ENCODE measurements at regions not wholly inside any gene's neighbourhood (a gene's known extent, or its start where the extent isn't known, plus 50 kb on each side); places are given as distances from the start of the nearest gene placed in this dataset.
A peak's percentile ranks its signal among the peaks of the same experiment; 100 is the strongest.

DNA sequence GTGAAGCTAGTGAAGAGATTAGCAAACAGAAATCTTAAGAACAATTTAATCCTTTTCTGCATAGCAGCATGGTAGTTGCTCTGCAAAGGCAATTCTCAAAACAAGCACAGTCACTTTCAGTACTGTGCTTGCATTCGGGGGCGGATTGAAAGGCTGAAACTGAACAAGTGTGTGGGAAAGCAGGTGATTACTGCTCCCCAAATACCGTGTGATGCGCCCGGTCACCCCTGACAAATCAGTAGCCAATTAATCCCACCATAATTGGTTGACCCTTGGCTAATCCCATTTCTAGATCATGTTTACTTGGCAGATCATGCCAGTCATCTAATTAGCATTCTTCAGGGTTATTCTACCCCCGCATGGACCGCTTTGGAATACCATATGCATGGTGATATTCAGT lies 76.5 kb upstream of the ADRB1 start:
- peaks cover 0 to 35% (median 13%) of the 10 kb centered on the region in 10 experiments; a peak in 16 of 20 replicates for H3K4me1 ChIP-seq
- no peaks in the 10 kb centered on the region for H4K20me1 ChIP-seq
- no peak overlapping the region for H3K4me3 ChIP-seq
- peaks cover 0 to 9% (median 0%) of the 10 kb centered on the region in 11 experiments; a peak in 2 of 22 replicates for H3K36me3 ChIP-seq
- peaks cover 26 to 67% (median 62%) of the 10 kb centered on the region in 11 experiments for H3K9me3 ChIP-seq (replicated peaks in 1 of 11)
- H3K27me3 ChIP-seq: no peaks in the 10 kb centered on the region
- no peak for TF ChIP-seq Cebpa-rat (IDR thresholded peaks at IDR 0.05)
- peak overlapping the region in 2 of 11 experiments; percentile 6 to 50; a peak in 1 of 22 replicates for H3K27ac ChIP-seq
- H3K9ac ChIP-seq: no peak overlapping the region
- H3K4me2 ChIP-seq: peak overlapping the region in 1 of 11 experiments; percentile 59; a peak in 1 of 22 replicates

DNA sequence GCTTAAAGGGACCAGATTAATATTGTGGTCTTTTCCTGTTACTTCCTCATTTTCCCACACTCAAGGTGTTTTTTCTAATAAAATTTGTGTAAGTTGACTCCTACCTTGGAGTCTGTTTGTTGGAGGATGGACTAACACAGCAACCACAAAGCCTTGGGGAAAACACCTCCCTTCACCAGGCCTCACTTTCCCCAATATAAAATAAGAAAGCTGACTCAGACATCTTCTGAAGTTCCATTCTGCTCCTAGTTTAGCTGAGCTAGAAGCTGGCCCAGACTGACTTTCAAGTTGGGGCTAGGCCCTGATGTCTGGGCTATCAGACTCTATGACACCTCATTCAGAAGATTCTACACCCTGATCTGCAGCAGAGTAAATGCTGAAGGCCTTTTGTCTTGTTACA lies 73.0 kb upstream of the ADRB1 start:
- Histone ChIP-seq H4K20me1 (no peaks in the 10 kb centered on the region), H3K4me3 (no peak overlapping the region), H3K9me3 (replicated peaks in 1 of 11) (peaks cover 37 to 58% (median 47%) of the 10 kb centered on the region in 11 experiments), H3K9ac (no peak overlapping the region), H3K27ac (no peak overlapping the region), H3K4me1 (peaks cover 0 to 32% (median 11%) of the 10 kb centered on the region in 10 experiments; a peak in 15 of 20 replicates), H3K27me3 (no peaks in the 10 kb centered on the region), H3K4me2 (peak overlapping the region in 2 of 11 experiments; percentile 14 to 31; a peak in 1 of 22 replicates), H3K36me3 (peaks cover 0 to 9% (median 0%) of the 10 kb centered on the region in 11 experiments; a peak in 1 of 22 replicates)
- TF ChIP-seq Cebpa-rat (IDR thresholded peaks at IDR 0.05): no peak

DNA sequence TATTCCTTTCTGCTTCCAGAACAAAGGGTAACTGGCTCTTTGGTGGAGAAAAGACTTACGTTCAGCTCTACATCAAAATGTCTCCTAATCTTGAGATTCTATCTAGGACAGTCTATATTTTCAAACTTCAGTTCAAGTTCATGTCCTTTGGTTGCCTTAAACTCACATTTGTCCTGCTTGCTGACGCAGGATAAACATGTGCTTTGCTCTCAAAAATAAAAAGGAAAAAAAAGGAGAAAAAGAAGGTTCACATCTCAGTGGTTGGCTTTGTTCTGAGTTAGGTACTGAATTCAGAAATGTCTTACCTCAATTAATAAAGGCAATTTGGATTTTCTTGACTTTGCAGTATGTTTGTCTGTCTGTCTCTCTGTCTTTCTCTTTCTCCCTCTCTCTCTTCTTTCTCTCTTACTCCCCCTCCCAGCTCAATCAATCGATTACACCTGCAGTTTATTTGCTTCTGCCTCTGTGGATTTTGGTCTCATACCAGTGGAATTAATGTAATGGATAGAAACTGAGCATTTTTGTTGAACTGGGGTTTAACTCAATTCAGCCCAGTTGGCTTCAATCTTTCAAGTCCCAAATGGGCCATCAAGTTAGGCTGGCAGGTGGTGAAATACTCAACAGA lies 72.2 kb upstream of the ADRB1 start:
- Histone ChIP-seq H3K9ac (no peak overlapping the region), H4K20me1 (no peaks in the 10 kb centered on the region), H3K27me3 (no peaks in the 10 kb centered on the region), H3K9me3 (replicated peaks in 1 of 11) (peaks cover 37 to 58% (median 47%) of the 10 kb centered on the region in 11 experiments), H3K4me2 (no peak overlapping the region), H3K27ac (no peak overlapping the region), H3K4me3 (no peak overlapping the region), H3K36me3 (peaks cover 0 to 9% (median 0%) of the 10 kb centered on the region in 11 experiments; a peak in 1 of 22 replicates), H3K4me1 (peaks cover 0 to 30% (median 6%) of the 10 kb centered on the region in 10 experiments; a peak in 11 of 20 replicates)
- no peak for TF ChIP-seq Cebpa-rat (IDR thresholded peaks at IDR 0.05)

DNA sequence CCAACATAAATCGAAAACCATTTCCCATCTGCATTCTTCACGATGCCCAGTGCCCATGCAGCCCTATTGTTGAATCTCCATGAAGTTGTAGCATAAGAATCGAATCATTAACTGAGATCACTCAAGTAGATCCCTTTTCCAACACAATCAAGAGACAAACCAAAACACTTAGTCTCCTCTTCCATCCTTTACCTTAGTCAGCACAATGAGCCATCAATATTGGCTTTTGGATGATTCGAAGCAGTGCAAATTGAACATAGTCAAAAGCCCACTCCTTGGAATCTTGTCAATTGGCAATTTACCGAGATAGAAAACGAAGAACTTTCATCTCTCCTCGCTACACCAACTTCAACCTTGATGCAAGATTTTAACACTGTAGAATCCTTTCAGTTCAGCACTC lies 66.5 kb upstream of the ADRB1 start:
- Histone ChIP-seq H3K27me3 (no peaks in the 10 kb centered on the region), H3K9ac (no peak overlapping the region), H3K27ac (no peak overlapping the region), H3K9me3 (replicated peaks in 1 of 11) (peaks cover 6 to 23% (median 15%) of the 10 kb centered on the region in 11 experiments; a peak in 19 of 22 replicates), H3K36me3 (no peaks in the 10 kb centered on the region), H4K20me1 (no peaks in the 10 kb centered on the region), H3K4me3 (no peak overlapping the region), H3K4me2 (no peak overlapping the region), H3K4me1 (peaks cover 2 to 21% (median 7%) of the 10 kb centered on the region in 10 experiments)
- no peak for TF ChIP-seq Cebpa-rat (IDR thresholded peaks at IDR 0.05)

DNA sequence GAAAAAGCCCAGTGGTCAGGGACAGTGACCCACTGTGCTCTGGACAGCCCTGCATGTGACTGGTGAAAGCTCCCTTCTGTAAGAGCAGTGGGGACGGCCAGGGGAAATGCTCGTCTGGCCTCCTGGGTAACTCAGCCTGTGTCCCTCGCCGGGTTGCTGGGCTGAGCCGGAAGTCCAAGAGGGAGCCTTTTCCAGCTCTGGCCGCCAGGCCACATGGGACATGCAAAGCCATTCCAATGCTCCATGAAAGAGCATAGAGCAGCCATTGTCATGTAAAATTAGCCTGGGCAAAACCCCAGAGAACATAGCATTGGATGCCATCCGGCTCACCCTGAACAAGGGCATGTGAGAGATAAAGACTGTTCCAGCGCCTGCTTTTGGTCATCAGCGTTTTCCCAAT lies 64.9 kb upstream of the ADRB1 start:
- Histone ChIP-seq H3K27me3 (no peaks in the 10 kb centered on the region), H3K9ac (no peak overlapping the region), H3K27ac (no peak overlapping the region), H3K4me2 (no peak overlapping the region), H3K4me1 (peaks cover 19 to 37% (median 24%) of the 10 kb centered on the region in 10 experiments), H3K9me3 (replicated peaks in 1 of 11) (peaks cover 0 to 13% (median 2%) of the 10 kb centered on the region in 11 experiments; a peak in 11 of 22 replicates), H3K4me3 (no peak overlapping the region), H4K20me1 (no peaks in the 10 kb centered on the region), H3K36me3 (no peaks in the 10 kb centered on the region)
- no peak for TF ChIP-seq Cebpa-rat (IDR thresholded peaks at IDR 0.05)

DNA sequence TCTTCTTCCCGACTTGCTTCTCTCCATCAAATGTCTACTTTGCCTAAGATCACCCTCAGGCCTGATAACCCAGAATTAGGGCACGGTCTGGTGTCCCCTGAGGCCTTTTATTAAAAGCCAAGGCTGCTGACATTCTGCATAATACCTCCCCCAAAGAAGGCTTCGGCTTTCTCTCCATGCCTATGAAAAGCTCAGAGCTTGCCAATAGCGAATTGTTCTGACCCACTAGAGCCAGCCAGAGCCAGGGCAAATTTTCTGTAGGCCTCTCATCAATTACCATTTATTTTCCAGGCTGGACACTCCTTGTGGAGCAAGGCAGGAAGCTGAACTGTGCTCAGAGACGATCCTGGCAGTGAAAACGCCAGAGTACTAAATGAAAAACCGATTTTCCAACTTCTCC lies 64.3 kb upstream of the ADRB1 start:
- H3K4me3 ChIP-seq: no peak overlapping the region
- H3K9me3 ChIP-seq (replicated peaks in 1 of 11): peaks cover 0 to 12% (median 0%) of the 10 kb centered on the region in 11 experiments; a peak in 4 of 22 replicates
- no peaks in the 10 kb centered on the region for H3K27me3 ChIP-seq
- H3K9ac ChIP-seq: no peak overlapping the region
- no peak for TF ChIP-seq Cebpa-rat (IDR thresholded peaks at IDR 0.05)
- H3K4me1 ChIP-seq: peaks cover 20 to 37% (median 26%) of the 10 kb centered on the region in 10 experiments
- H3K4me2 ChIP-seq: no peak overlapping the region
- no peaks in the 10 kb centered on the region for H3K36me3 ChIP-seq
- no peak overlapping the region for H3K27ac ChIP-seq
- H4K20me1 ChIP-seq: no peaks in the 10 kb centered on the region

DNA sequence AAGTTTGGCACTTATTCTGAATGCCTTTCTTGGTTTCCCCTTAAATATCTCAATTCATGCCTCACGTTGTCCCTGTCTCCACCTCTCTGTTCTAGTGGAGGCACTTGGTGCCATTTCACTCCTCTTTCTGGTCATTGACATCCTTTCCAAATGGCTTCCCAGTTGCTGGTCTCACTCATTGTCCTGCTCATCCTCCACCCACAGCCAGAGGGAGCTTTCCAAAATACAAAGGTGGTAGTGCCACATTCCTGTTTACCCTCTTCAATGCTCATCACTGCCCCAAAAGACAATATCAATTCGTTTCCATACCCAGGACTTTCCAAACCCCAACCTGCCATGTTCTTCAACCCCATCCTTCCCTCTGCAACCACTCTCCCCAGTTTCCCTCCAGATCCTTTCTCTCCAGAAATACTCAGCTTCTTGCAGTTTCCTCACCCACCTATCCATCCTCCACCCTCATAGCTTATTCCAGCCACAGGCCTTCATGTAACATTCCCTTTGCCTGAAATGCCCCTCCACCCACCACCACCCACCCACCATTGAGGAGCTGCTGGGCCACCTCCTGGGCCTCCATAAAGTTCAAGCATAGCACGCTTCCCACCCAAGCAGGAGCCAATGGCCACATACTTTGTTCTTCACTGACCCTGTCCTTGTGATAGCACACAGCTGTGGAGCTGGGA lies 63.1 kb upstream of the ADRB1 start:
- H3K36me3 ChIP-seq: no peaks in the 10 kb centered on the region
- peaks cover 20 to 29% (median 25%) of the 10 kb centered on the region in 10 experiments for H3K4me1 ChIP-seq

DNA sequence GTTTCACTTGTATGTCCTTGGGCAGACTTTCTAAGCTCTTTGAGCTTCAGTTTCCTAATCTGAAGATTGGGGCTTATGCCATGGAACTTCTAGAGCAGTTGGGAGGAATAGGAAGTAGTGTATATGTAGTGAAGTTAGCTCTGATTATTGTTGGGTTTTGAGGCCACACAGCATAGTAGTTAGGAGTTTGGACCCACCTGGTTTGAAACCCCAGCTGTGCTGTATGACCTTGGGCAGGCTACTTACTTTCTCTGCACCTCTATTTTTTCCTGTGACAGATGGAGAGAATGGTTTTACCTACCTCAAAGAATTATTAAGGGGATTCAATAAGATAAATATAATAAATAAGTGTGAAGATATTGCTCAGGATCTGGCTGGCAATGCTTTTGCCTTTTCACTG lies 61.4 kb upstream of the ADRB1 start:
- Histone ChIP-seq H3K9me3 (replicated peaks in 1 of 11) (peaks cover 6 to 23% (median 12%) of the 10 kb centered on the region in 11 experiments; a peak in 21 of 22 replicates), H4K20me1 (no peaks in the 10 kb centered on the region), H3K4me2 (peak overlapping the region; percentile 63 to 89 (median 76)), H3K27ac (peak overlapping the region in 8 of 11 experiments; percentile 14 to 62 (median 51); a peak in 15 of 22 replicates), H3K4me3 (peak overlapping the region in 2 of 10 experiments; percentile 12 to 21; a peak in 1 of 20 replicates), H3K4me1 (peaks cover 20 to 26% (median 24%) of the 10 kb centered on the region in 10 experiments), H3K9ac (peak overlapping the region in 3 of 11 experiments; percentile 26 to 54 (median 48); a peak in 3 of 22 replicates), H3K36me3 (no peaks in the 10 kb centered on the region), H3K27me3 (no peaks in the 10 kb centered on the region)
- TF ChIP-seq Cebpa-rat (IDR thresholded peaks at IDR 0.05): no peak

More for the DNA sequence above, 63.1 kb upstream of the ADRB1 start:
- H3K4me3 ChIP-seq: no peak overlapping the region
- H3K27me3 ChIP-seq: no peaks in the 10 kb centered on the region
- no peaks in the 10 kb centered on the region for H4K20me1 ChIP-seq
- no peak overlapping the region for H3K27ac ChIP-seq
- H3K9ac ChIP-seq: no peak overlapping the region
- no peak overlapping the region for H3K4me2 ChIP-seq
- H3K9me3 ChIP-seq (replicated peaks in 1 of 11): peaks cover 0 to 12% (median 0%) of the 10 kb centered on the region in 11 experiments; a peak in 5 of 22 replicates
- TF ChIP-seq Cebpa-rat (IDR thresholded peaks at IDR 0.05): no peak

DNA sequence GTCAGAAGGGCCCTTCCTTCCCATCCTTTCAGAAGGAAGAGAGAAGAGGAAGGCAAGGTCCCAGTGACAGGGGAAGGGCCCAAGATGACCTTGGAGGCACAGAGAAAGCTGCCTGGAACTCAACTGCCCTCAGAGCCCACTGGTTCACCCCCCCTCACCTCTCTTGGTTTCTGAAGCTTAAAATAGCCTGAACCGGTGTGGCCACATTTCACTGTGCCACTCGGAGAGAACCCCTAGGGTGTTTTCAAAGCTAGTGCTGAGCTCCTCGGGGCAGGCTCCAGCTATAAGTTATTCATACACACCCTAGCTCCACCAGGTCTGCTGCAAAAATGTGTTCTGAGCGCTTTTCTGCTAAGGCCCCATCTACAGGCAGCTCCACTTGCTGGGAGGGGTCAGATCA lies 60.9 kb upstream of the ADRB1 start:
- no peak for TF ChIP-seq Cebpa-rat (IDR thresholded peaks at IDR 0.05)
- Histone ChIP-seq H3K27me3 (no peaks in the 10 kb centered on the region), H3K4me1 (peaks cover 22 to 30% (median 28%) of the 10 kb centered on the region in 10 experiments), H3K9ac (peak overlapping the region in 5 of 11 experiments; percentile 11 to 54 (median 46); a peak in 8 of 22 replicates), H4K20me1 (no peaks in the 10 kb centered on the region), H3K4me2 (peak overlapping the region; percentile 63 to 89 (median 76)), H3K4me3 (peak overlapping the region in 2 of 10 experiments; percentile 12 to 21; a peak in 2 of 20 replicates), H3K27ac (peak overlapping the region in 9 of 11 experiments; percentile 14 to 62 (median 49); a peak in 17 of 22 replicates), H3K36me3 (no peaks in the 10 kb centered on the region), H3K9me3 (replicated peaks in 1 of 11) (peaks cover 8 to 28% (median 17%) of the 10 kb centered on the region in 11 experiments; a peak in 21 of 22 replicates)
